ENCODE measurements at regions not wholly inside any gene's neighbourhood (a gene's known extent, or its start where the extent isn't known, plus 50 kb on each side); places are given as distances from the start of the nearest gene placed in this dataset.

DNA sequence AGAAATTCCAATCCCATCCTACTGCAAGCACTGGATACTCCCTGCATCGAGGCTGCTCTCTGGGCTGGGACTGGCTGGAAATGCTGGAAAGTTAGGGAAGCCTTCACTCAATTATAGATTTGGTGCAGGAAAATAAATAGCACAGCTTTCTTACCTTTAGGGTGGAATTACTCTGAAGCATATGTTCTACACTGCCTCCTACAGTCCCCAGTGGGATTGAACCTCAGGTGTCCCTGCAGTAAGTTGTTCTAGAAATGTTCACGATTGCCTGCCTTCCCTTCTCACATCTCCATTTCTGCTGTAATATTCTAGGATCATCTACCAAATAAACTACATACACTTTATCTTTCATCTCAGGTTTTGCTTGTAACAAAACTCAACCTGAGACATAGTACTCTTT lies 536.7 kb upstream of the LMCD1 start:
- no peak overlapping the region for H3K4me3 ChIP-seq (ENCODE audit: low read depth, low read length)
- no peak for TF ChIP-seq MAX (IDR thresholded peaks at IDR 0.05; ENCODE audit: low read depth, low read length)
- TF ChIP-seq, protein P1, sequence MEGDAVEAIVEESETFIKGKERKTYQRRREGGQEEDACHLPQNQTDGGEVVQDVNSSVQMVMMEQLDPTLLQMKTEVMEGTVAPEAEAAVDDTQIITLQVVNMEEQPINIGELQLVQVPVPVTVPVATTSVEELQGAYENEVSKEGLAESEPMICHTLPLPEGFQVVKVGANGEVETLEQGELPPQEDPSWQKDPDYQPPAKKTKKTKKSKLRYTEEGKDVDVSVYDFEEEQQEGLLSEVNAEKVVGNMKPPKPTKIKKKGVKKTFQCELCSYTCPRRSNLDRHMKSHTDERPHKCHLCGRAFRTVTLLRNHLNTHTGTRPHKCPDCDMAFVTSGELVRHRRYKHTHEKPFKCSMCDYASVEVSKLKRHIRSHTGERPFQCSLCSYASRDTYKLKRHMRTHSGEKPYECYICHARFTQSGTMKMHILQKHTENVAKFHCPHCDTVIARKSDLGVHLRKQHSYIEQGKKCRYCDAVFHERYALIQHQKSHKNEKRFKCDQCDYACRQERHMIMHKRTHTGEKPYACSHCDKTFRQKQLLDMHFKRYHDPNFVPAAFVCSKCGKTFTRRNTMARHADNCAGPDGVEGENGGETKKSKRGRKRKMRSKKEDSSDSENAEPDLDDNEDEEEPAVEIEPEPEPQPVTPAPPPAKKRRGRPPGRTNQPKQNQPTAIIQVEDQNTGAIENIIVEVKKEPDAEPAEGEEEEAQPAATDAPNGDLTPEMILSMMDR (IDR thresholded peaks at IDR 0.05; ENCODE audit: low read depth, low read length): peak; percentile 5
- no peak for DNase-seq (ENCODE audit: low read depth)

DNA sequence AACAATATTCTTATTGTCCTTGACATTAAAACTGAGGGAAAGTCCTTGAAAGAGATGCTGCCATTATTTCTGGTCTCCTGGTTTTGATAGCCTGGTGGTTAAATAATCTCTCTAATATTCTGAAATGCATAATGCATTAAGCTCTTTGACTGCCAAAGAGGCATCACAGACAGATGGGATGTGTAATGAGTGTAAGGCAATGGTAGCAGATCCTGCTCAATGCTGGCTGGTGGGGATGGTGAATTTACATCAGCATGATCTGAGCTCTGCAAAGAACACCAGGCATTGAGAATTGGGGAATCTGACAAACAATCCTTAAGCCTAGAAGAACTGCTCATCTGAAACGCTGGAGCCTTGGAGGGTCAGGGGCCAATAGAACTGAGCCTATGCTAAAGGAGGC lies 528.6 kb upstream of the LMCD1 start:
- TF ChIP-seq MYC (IDR thresholded peaks at IDR 0.05; ENCODE audit: low read depth, low read length) (no peak), POLR2A (IDR thresholded peaks at IDR 0.05; ENCODE audit: extremely low read depth, insufficient read length) (no peak), MAX (IDR thresholded peaks at IDR 0.05; ENCODE audit: low read depth, low read length) (no peak)
- TF ChIP-seq, protein P1 (IDR thresholded peaks at IDR 0.05; ENCODE audit: low read depth, low read length): no peak
- H3K4me3 ChIP-seq (ENCODE audit: low read depth, low read length): no peak overlapping the region
- no peak for DNase-seq (ENCODE audit: low read depth)

DNA sequence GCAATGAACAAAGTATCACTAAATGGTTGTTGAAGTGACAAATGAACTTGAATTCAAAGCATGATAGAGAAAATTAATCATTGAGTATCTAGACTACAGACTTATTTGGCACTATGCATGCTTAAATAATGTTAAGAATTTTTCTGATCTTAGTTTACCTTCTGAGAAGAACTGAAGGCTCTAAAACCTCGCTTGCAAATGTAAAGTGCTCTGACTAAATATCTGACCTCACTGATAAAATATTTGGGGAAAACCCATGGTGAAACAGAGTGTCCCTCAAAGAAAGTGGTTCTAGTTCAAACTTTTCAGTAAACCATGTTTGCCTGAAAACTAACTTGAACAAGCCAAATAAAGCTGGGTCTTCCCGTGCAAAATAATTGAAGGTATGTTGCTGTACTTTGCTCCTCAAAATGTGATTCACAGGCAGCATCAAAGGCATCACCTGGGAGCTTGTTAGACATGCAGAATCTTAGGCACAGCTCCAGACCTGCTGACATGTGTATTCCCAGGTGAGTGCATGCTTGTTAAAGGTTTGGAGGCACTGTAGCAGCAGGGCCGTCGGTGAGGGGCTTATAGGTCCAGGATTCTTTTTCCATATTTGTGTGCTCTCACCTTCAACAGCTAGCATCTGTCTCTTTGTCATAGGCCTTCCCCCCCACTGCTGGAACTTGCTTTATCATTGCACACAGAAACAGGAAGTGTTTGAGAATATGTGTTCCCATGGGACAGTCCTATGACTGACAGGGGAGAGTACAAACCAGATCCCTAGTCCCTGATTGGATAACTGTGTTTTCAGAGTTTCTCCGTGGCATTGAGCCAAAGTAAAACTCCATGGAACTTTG lies 524.2 kb upstream of the LMCD1 start:
- peak overlapping the region; percentile 37 for H3K4me3 ChIP-seq (ENCODE audit: low read depth, low read length)
- DNase-seq (ENCODE audit: low read depth): peak; percentile 91
- TF ChIP-seq MYC (IDR thresholded peaks at IDR 0.05; ENCODE audit: low read depth, low read length): no peak
- TF ChIP-seq MAX (IDR thresholded peaks at IDR 0.05; ENCODE audit: low read depth, low read length): no peak
- TF ChIP-seq, protein P1 (IDR thresholded peaks at IDR 0.05; ENCODE audit: low read depth, low read length): no peak
- TF ChIP-seq POLR2A (IDR thresholded peaks at IDR 0.05; ENCODE audit: extremely low read depth, insufficient read length): no peak

GRCh38 chr3:7978087-7978422 lies 523.6 kb upstream of the LMCD1 start:
- H3K4me3 ChIP-seq (ENCODE audit: low read depth, low read length): peak overlapping the region; percentile 37
- no peak for DNase-seq (ENCODE audit: low read depth)
- TF ChIP-seq, protein P1 (IDR thresholded peaks at IDR 0.05; ENCODE audit: low read depth, low read length): no peak
- TF ChIP-seq MYC (IDR thresholded peaks at IDR 0.05; ENCODE audit: low read depth, low read length): no peak
- TF ChIP-seq POLR2A (IDR thresholded peaks at IDR 0.05; ENCODE audit: extremely low read depth, insufficient read length): no peak
- TF ChIP-seq MAX (IDR thresholded peaks at IDR 0.05; ENCODE audit: low read depth, low read length): no peak

DNA sequence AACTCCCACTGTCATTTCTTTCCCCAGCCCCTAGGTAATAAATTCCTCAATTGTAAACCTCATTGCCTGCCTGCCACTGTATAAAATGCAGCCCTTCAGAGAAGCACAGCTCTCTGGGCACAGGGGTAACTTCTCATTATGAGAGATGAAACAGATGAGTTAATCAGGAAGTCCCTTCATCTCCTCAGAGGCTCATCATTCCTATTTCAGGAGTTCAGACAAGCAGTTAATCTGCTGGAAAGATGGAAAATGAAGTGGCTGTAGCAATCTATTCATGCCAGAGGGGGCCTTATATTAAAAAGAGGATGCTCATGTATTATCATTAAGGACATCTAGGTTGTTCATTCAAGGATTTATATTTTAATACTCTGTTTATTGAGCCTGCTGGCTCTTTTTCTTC lies 519.5 kb upstream of the LMCD1 start:
- TF ChIP-seq MAX (IDR thresholded peaks at IDR 0.05; ENCODE audit: low read depth, low read length) (no peak), POLR2A (IDR thresholded peaks at IDR 0.05; ENCODE audit: extremely low read depth, insufficient read length) (no peak), MYC (IDR thresholded peaks at IDR 0.05; ENCODE audit: low read depth, low read length) (no peak)
- TF ChIP-seq, protein P1 (IDR thresholded peaks at IDR 0.05; ENCODE audit: low read depth, low read length): no peak
- H3K4me3 ChIP-seq (ENCODE audit: low read depth, low read length): no peak overlapping the region
- no peak for DNase-seq (ENCODE audit: low read depth)

Measured in NB4 (cell line).